ENCODE measurements at regions not wholly inside any gene's neighbourhood (a gene's known extent, or its start where the extent isn't known, plus 50 kb on each side); places are given as distances from the start of the nearest gene placed in this dataset.
A peak's percentile ranks its signal among the peaks of the same experiment; 100 is the strongest.

DNA sequence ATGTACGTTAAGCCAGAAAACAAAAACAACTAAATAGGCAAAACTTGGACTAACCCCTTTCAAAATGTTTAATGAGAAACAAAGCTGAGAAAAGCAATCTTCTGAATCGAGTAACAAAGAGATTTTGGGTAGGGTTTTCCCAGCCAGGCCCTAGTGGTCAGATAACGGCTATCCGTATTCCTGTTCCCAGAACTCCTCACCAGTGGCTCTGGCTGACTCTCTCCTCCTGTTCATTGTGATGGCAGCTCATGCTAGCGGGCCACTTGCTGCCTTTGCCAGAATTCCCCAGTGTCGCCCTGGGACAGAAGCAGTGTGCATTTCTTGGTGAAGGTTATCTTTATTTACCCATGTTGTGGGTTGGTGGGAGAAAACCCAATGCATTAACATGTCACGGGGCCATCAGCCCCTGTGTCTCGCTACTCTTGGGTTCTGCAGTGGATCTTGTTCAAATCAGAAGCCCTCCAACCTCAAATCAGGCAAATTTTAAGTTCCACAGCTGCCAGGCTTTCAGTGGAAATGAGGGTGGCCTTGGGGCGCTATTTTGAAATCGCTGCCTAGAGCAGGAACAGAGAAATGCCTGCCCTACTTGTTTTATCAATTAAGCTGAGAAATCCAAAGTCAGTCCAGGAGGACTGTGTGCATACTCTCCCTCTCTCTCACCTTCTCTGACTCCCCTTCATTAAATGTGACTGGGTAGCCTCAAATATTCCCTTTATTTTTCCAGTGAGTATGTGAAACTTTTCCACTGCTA lies 164.5 kb upstream of the NPVF start:
- no peak for DNase-seq

DNA sequence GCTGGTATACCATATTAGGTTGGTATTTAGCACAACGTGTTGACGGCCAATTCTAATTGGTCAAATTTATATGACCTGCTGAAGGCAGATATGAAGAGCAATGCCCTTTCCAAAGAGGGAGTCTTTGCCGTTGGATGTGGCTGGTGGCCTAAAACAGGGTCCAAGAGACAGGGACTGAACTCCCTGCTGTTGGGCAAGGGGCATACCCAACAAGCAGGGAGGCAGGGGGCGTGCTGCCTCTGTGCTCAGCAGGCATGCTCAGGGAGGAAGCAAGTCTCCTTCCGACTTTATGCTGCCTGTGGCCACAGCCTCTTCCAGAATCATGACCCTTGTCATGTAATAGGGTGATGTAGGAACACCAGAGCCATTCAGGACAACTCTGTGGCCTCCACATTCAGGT lies 167.7 kb upstream of the NPVF start:
- DNase-seq, result no peak

DNA sequence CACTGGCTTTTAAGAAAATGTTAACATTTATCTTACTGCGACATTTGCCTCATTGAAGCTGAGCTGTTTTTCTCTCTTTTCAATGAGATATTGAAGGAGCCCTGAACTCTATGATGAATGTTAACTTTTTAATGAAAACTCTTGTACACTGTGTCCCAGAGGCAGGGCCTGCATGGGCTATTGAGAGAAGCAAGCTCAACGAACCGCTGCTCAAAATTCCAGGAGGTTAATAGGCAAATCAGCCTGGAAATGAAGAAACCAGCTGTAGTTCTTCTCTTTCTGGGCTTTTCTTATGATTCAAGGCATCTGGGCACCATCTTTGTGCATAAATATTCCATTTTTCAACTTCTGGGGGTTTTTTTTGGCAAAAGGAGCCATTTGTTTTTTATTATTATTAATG lies 168.4 kb upstream of the NPVF start:
- DNase-seq, result no peak

DNA sequence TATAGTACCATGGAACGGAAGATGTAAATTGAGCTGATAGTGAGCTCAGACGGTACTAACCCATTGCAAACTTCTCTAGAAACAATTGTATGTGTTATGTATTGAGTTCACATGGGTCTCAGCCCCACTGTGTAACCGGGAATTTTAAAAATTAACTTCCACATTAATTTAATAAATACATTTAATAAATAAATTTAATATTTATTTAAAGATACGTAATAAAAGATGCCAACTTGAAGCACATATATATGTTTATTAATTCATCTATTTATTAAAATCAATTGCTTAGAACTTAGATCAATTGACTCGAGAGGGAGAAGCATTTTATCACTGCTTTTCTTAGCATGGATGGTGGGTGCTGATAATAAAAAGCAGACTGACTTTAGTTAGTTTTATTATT lies 170.1 kb upstream of the NPVF start:
- DNase-seq, result no peak

DNA sequence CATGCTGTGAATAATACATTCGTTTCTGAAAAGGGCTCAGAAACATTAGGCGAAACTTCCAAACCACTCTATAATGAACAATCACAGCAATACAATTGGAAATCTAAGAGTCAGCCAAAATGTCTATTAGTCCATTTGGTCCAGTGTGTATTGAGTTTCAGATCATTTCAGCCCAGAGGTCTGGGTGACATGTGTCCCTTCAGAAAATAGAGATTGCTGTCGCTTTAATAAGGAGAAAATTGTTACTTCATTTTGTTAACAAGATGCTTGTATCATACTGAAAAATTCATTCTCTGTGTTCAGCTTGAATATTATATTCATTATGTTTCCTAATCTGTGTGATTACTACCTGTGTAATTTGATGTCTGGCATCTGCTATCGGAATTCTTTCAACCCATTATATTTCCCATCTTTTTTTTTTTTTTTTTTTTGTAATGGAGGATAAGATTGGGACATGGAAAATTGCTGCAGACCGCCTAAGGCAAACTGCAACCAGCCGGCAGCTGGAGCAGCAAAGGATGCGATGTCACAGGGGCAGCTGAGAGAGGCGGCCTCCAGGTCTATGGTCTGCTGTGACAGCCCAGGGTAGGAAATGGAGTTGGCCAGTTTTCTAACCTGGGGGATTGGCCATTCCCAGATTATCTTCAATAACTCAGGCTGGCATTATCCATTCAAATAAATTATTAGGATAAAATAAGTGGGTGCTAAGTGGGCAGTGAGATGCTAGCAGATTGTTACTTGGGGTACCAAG lies 170.9 kb upstream of the NPVF start:
- no peak for DNase-seq

DNA sequence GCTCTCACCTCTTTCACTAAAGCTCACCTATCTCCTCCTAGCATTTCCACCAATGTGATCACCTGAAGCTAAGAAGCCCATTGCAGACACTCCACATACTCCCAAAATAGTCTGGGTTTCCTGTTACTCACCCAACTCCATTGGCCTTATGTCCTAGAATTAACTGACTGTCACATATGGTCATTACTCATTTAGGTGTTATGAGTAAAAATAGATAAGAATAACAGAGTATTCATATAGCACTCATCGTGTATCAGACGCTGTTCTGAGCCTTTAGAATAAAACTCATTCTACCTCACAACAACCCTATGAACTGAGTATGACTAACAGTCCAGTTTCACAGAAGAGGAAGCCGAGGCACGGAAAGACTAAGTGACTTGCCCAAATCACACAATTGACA lies 174.2 kb upstream of the NPVF start:
- DNase-seq, result no peak

DNA sequence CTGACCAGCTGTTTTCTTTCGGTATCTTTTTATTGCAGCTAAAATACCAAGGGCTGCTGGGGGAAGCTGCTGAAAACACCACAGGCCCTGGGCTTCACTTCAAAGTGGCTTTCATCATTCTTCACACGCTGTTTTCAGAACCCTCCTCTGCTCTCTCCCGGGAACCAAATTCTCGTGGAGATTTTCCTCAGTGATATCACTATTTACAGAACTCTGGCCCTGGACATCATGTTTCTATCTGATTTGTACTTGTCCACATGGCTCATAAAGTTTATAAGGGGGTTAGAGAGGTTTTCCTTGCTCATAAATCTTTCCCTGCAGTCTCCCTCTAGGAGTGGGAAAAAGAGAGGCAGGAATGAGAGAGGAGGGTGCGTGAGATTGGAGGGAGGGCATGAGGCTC lies 177.4 kb upstream of the NPVF start:
- DNase-seq, result no peak

DNA sequence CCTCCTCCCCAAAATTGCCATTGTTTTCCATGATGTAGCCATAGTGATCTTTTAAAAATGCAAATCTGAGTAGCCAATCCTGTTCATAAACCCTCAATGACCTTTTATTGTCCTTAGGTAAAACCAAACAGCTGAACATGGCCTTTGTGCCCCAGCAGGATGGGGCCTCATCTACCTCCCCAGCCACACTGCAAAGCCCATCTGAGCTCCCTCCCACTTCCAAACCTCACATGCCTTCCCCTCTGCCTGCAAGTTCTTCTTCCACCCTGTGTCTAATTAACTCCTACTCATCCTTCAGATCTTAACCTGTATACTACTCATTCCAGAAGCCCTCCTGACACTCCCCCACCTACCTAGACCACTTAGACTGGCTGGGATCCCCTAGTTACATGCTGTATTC lies 178.8 kb upstream of the NPVF start:
- DNase-seq, result no peak

DNA sequence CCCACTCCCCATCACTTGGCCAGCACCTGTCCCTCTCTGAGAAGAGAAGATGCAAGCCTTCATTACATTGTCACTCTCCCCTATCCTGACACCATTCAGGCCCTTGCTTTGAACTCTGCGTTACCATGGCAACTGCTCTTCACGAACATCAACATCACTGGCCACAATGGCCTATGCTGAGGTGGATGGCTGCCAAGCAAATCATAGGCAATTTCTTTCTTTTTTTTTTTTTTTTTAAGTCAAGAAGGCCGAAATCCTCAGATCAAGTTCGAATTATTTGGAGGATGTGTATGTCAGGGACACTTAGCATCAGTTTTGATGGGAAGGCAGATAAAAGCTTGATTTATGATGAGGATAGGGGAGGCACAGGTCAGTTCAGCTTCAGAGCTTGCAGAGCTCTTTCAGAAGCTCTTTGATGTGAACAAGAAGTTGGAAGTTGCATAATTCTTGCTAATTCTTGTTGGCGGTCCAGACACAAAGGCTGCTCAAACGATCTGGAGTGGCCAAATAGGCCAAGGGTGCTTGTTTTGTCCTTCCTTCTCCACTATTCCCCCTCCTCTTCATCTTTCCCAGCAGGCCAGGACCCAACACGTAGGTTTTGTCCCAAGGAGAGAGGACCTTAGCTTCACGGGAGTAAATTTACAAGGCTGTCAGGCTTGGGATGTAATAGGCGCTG lies 179.9 kb upstream of the NPVF start:
- DNase-seq, result peak in 2 of 51 donors; percentile 16 to 23

DNA sequence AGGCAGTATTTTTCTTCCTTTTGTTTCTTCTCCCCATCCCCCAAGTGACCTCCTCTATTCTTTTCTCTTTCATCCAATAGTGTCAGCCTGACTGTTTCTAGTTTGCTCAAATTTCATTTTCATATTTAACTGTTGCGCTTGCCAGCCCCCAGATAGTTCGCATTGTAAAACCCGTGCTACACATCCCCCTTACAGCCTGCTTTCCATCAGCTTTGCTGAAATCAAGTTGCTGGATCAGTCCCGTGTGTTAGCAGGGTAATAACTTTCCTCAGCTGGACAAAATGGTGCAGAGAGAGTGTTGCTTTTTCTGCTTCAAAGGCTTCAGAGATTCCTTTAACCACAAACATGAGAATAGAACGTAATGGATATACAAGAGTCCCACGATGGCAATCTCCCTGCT lies 180.6 kb upstream of the NPVF start:
- DNase-seq, result no peak

DNA sequence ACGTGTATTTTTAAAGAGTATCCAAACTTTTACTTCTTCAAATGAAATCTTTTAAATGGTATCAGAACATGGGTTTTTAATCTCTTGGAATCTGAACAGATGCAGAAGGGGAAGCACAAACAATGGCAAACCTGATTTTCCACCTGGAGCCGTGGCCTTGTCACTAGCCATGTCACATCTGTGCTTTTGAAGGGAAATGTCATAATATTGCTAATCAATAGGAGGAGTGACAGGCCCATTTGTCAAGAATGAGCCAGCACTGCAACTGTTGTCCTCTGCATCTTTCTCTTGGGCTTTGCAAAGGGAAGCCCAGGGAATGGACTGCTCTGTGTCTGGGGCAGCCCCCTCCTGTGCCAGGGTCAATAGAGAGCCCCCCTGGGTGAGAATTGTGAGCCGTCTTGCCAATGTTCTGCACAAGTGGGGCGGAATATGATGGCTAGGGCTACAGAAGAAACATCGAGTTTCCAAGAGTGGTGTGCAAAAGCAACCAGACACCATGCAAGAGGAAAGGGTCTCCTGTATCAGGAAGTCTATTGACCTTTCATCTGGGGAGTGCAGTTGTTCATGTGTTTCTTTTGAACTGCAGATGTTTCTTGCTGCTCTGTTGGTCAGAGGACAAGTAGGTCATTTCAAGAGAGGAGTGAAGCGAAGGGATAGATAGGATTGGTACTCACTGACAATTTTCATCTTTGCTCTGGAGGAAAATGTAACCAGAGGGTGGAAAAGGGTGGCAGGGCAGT lies 181.8 kb upstream of the NPVF start:
- DNase-seq, result no peak

DNA sequence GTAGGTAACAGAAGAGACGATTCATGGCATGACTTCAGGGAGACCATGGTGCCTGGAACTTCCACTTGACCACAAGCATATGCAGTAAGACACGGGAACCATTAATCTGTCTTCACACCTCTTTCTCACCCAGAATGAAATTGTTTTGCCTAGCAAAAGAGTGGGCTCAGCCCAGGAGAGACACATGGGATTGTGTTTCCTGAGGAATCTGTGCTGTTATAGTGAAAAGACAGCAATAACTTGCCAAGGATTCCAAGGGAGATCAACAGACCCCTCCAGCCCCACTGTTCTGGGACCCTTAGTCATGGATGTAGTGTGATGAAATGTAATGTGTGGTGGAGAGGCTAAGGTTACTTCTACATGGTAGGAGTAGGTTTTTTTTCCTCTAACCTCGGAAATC lies 192.5 kb upstream of the NPVF start:
- DNase-seq, result no peak

DNA sequence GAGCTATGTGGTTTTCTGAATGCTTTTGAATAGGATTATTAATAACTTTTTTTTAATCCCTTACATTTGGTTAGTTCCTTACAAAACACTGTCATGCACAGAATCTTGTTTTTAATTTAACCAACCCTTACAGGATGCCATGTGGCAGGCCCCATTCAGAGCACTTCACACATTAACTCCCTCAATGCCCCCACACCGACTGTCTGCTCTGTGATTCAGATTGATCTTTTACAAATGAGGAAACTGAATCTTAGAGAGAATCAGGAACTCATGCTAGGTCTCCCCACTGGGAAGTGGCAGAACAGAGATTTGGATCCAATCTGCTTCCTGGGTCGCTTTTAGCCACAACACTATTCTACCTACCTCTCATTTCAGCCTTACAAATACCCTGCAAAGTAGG lies 195.8 kb upstream of the NPVF start:
- DNase-seq, result peak in 1 of 51 donors; percentile 9

DNA sequence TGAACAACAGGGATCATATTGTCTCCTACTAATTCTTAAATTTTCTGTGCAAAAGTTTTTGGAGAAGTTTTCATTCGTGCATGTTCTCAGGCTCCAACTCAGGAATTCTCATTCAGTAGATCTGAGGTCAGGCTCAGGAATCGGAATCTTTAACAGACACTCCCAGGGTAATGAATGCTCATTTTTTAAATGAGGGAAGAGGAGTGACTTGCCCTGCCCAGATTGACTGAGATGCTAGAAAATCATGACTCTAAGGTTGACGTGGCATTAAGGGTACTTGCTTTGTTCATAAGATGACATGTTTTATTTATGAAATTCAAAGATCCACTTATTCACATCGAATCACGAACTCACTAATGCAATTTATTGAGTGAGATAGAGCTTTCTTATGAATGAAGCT lies 196.6 kb upstream of the NPVF start:
- DNase-seq, result no peak

DNA sequence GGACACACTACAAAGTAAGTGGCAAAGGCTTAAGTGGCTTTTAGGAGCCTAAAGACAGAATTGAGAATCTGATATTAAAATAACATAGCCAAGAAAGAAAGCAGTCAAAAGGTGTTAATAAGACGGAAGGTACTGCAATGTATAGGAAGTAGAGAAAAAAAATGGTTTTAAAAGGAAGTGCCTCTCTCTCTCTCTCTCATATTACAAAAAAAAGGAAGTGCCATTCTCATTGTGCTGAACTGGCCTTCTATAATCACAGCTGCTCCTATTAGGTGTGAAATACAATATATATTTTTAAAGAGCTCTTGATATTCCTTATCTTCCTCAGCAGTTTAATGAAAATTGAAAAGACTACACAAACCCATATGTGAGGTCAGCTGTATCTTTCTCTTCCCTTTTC lies 199.4 kb upstream of the NPVF start:
- no peak for DNase-seq

DNA sequence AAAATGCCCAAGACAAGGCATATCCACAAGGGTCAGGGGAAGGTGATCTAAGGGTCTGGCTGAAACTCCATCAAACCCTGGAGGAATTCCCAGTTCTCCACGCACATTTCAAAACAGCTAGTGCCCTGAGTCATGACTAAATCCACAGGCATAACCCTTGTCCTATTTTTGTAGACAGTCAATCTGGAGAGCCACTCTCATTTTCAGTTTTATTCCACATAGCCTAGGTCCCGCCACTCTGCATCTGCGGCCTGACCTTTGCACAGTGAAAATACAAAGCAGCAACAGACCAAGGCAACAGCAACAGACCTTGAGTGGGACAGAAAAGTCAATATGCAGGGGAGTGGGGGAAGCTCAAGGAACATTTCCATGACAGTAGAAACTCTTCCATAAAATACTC lies 201.4 kb upstream of the NPVF start:
- no peak for DNase-seq

DNA sequence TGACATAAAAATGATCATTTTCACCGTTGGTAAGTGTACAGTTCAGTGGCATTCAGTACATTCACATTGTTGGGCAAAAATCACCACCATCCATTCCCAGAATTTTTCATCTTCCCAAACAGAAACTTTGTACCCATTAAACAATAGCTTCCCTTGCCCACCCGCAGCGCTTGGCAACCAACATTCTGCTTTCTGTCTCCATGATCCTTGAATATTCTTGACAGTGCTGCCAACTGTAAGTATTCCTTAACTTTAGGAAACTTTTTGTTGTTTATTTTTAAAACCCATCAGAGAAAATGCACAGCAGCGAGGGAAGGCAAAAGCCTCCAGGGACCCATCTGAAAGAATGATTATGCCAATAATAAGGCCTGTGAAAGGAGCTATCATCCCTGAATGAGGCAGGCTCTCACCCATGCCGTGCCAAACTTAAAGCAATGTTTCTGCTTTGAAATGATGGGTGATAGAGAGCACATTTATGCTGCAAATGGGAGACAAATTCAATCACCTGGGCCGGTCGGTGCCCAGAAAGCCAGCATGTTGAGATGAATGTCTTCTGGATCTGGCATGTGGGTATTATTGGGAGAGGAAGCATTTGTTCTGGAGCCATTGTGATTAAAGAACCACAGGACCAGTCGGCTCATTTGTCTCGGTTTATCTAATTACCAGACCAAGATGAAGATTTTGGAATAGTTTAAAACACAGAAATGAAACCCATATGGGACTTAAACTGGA lies 202.1 kb upstream of the NPVF start:
- no peak for DNase-seq

DNA sequence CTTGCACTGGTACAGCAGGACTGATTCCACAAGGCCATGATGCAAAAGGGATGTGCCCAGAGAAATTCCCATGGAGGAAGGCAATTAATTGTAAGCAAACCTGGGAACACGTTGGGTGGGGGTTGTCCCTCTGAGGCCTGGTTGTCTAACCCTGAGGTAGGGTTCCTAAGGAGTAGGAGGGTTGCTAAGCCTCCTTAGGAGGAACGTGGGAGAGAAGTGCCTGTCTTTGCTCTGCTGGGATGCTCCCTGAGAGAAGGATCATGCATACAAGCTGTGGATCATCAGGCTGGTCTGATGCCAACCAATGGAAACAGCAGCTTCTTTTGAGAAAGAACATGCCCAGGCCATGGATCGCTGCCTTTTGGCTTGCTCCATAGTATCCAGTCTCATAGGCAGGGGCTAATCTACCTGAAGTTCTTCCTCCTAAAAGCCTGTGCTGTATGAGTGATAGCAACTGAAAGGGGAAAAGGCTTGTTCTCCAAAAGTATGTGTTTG lies 203.7 kb upstream of the NPVF start:
- DNase-seq, result no peak

DNA sequence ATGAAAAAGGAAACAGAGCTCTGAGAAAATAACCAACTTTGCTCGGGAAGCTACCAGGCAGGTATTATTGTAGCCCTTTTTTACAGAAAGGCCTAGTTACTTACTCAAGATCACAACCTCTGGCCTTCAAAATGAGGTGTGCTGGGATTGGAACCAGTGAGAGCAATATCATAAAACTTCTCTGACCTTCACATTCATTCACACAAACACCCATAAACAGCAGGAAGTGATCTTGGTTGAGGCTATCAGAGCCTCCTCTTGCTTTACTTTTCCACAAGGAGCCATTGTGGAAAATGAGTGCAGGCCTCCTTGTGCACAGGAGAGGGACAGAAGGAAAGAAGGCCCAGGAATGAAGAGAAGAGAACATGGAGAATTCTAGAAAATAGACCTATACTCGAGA lies 204.5 kb upstream of the NPVF start:
- DNase-seq, result no peak

DNA sequence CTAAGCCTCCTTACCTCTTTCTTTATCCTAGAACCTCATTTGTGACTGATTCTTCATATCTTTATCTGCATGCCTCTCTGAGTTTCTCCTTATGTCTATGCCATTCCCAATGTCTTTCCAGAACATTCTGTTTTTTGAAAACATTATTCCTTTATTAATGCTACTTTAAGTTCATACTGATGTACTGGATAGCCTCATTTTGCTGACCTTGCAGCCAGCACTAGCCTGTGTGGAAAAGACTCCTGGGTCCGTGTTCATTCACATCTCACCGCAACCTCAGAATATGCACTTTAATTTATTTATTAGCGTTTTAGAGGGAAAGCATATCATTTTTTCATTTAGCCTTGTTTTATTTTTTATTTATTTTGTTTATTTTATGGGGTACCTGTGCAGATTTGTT lies 208.1 kb upstream of the NPVF start:
- DNase-seq, result no peak

DNA sequence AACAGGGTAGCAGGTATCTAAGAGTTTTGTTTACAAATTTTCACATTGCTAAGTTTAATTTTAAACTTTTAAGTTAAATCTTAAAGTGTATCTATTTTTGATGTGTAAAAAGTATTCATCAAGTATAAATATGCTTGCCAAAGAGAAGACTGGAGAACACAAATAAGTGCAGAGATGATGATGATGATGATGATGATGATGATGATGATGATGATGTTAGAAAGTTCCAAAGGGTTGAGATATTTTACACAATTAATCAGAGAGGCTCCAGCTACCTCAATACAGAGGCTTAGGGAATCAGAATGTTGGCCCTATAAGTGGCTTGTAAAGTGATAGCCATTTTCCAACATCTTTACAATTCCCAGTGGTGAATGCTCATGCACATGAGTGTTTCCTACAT lies 209.0 kb upstream of the NPVF start:
- no peak for DNase-seq
